Fibroblast of lung (primary cell): ENCODE measurements at regions not wholly inside any gene's neighbourhood (a gene's known extent, or its start where the extent isn't known, plus 50 kb on each side); places are given as distances from the start of the nearest gene placed in this dataset.

Experiments
- DNase-seq, 2 donors: peaks; one replicate each; pipeline versions ENCODE4 v3.0.0 to v3.0.0-alpha.2; 2010; ENCODE audit warnings: low read depth in 2 of 2
- H2AFZ ChIP-seq: 2 replicates; pipeline ENCODE4 v1.5.1; 2012; ENCODE audit warnings: low read length, control low read depth, inconsistent platforms
- H3K27ac ChIP-seq: 2 replicates; pipeline ENCODE4 v1.5.1; 2011; ENCODE audit warnings: low read length, control low read depth; ENCODE audit not compliant: insufficient read depth
- H3K27me3 ChIP-seq: 2 replicates; pipeline ENCODE4 v1.5.1; 2011; ENCODE audit warnings: mild to moderate bottlenecking, low read length; ENCODE audit not compliant: control insufficient read depth, insufficient read depth
- H3K36me3 ChIP-seq: 2 replicates; pipeline ENCODE4 v1.5.1; 2011; ENCODE audit warnings: low read length; ENCODE audit not compliant: control insufficient read depth, insufficient read depth
- H3K4me1 ChIP-seq: 2 replicates; pipeline ENCODE4 v1.5.1; 2011; ENCODE audit warnings: low read length; ENCODE audit not compliant: control insufficient read depth, insufficient read depth; ENCODE audit errors: extremely low read depth
- H3K4me2 ChIP-seq: 2 replicates; pipeline ENCODE4 v1.5.1; 2011; ENCODE audit warnings: low read length, control low read depth; ENCODE audit not compliant: insufficient read depth; ENCODE audit errors: extremely low read depth
- H3K4me3 ChIP-seq, 4 experiments: fragments of 200-600 bp in 1 of 4; sonication (generic) in 1 of 4; replicated peaks in 1 of 4; 2 replicates each; pipeline ENCODE4 v1.5.1; 2011 to 2016; ENCODE audit warnings: low read length in 4 of 4, low read depth in 3 of 4, mild to moderate bottlenecking in 3 of 4, control low read depth in 2 of 4, inconsistent platforms in 1 of 4, mixed read lengths in 1 of 4; ENCODE audit not compliant: insufficient read depth in 1 of 4; ENCODE audit errors: control extremely low read depth in 1 of 4
- H3K79me2 ChIP-seq: 2 replicates; pipeline ENCODE4 v1.5.1; 2012; ENCODE audit warnings: mild to moderate bottlenecking, low read length, inconsistent platforms; ENCODE audit not compliant: control insufficient read depth, insufficient read depth
- H3K9ac ChIP-seq: 2 replicates; pipeline ENCODE4 v1.5.1; 2011; ENCODE audit warnings: mild to moderate bottlenecking, low read length, control low read depth; ENCODE audit not compliant: insufficient read depth
- H3K9me3 ChIP-seq: 2 replicates; pipeline ENCODE4 v1.5.1; 2012; ENCODE audit warnings: low read depth, low read length; ENCODE audit not compliant: control insufficient read depth, insufficient read depth
- H4K20me1 ChIP-seq: 2 replicates; pipeline ENCODE4 v1.5.1; 2011; ENCODE audit warnings: low read length; ENCODE audit not compliant: control insufficient read depth, insufficient read depth; ENCODE audit errors: extremely low read depth
- EZH2 ChIP-seq: IDR thresholded peaks from 2 replicates; pipeline ENCODE4 v1.5.1; 2012; ENCODE audit warnings: low read length, control low read depth, mild to moderate bottlenecking; ENCODE audit errors: missing control alignments
- TF ChIP-seq, protein P1 (sequence below), 2 donors: IDR thresholded peaks in 1 of 2; conservative IDR thresholded peaks in 1 of 2; 1 replicate in 1 of 2; 2 replicates in 1 of 2; pipeline ENCODE4 v1.5.1; 2011 to 2012; ENCODE audit warnings: low read length in 2 of 2, control low read depth in 1 of 2, inconsistent platforms in 1 of 2, low read depth in 1 of 2, mild to moderate bottlenecking in 1 of 2

DNA sequence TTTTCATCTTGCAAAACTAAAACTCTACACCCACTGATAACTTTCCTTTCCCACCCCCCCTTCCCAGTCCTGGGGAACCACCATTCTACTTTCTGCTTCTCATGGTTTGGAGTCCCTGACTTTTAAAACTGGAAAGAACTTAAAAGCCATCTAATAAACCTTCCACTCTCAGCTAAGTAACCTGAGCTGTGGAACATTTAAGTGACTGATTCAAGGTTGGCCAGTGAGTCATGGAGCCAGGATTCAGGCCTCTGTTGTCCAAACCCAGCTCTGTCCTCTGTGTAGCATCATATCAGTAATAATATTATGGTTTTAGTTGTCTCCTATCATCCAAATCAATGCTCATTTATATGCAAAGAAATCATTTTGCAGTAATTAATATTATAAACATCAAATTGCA lies 176.0 kb upstream of the NT5E start:
- Histone ChIP-seq H3K79me2 (no peaks in the 10 kb centered on the region), H3K9me3 (no peaks in the 10 kb centered on the region), H3K4me2 (no peak overlapping the region), H2AFZ (no peak overlapping the region), H3K27me3 (no peaks in the 10 kb centered on the region), H4K20me1 (no peaks in the 10 kb centered on the region), H3K4me1 (no peaks in the 10 kb centered on the region), H3K36me3 (no peaks in the 10 kb centered on the region), H3K4me3 (no peak overlapping the region), H3K27ac (no peak overlapping the region), H3K9ac (no peak overlapping the region)
- TF ChIP-seq, protein P1, sequence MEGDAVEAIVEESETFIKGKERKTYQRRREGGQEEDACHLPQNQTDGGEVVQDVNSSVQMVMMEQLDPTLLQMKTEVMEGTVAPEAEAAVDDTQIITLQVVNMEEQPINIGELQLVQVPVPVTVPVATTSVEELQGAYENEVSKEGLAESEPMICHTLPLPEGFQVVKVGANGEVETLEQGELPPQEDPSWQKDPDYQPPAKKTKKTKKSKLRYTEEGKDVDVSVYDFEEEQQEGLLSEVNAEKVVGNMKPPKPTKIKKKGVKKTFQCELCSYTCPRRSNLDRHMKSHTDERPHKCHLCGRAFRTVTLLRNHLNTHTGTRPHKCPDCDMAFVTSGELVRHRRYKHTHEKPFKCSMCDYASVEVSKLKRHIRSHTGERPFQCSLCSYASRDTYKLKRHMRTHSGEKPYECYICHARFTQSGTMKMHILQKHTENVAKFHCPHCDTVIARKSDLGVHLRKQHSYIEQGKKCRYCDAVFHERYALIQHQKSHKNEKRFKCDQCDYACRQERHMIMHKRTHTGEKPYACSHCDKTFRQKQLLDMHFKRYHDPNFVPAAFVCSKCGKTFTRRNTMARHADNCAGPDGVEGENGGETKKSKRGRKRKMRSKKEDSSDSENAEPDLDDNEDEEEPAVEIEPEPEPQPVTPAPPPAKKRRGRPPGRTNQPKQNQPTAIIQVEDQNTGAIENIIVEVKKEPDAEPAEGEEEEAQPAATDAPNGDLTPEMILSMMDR (conservative IDR thresholded peaks at IDR 0.05 in 1 of 2, IDR thresholded peaks at IDR 0.05 in 1 of 2; ENCODE audit: low read depth in 1 of 2, low read length in 2 of 2): no peak
- no peak for TF ChIP-seq EZH2
- DNase-seq: no peak

DNA sequence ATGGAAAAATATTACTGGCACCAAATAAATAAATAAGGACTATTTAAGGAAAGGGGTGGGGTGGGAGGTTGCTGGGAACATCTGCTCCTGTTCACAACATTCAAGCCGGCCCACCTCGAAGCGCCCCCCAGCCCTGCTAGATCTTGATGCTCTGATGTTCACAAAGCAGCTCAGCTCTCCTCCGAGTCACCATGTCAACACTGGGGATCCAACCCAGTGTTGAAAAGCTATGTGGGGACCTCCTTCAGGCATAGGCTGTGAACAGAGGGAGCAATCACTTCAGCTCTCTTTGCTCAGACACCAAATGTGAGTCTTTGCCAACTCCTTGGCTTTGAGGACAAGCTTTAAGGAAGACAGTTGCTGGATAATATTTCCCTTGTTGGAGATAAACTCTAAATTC lies 176.8 kb upstream of the NT5E start:
- TF ChIP-seq, protein P1 (conservative IDR thresholded peaks at IDR 0.05 in 1 of 2, IDR thresholded peaks at IDR 0.05 in 1 of 2; ENCODE audit: low read depth in 1 of 2, low read length in 2 of 2): no peak
- no peak for TF ChIP-seq EZH2
- Histone ChIP-seq H4K20me1 (no peaks in the 10 kb centered on the region), H3K9ac (no peak overlapping the region), H3K4me2 (no peak overlapping the region), H3K27me3 (no peaks in the 10 kb centered on the region), H2AFZ (no peak overlapping the region), H3K79me2 (no peaks in the 10 kb centered on the region), H3K4me3 (no peak overlapping the region), H3K9me3 (no peaks in the 10 kb centered on the region), H3K36me3 (no peaks in the 10 kb centered on the region), H3K27ac (no peak overlapping the region), H3K4me1 (no peaks in the 10 kb centered on the region)
- DNase-seq: no peak

DNA sequence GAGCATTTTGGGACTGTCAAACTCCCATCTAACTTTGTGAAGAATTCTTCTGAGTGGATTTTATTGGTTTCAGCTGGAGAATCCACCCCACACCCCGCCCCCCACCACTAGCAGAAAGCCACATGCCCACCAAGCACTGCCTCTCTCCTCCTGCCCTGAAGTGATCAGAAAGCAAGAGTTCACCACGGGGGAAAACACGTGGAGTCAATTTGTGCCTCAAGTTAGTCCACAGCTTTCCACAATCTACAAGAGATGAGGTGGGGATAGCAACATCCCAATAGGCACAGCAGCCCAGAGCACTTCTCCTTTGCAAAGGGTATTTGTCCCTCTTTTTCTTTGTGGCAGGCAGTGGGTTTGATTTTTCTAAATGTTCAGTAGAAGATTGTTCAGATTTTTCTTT lies 177.3 kb upstream of the NT5E start:
- H3K9ac ChIP-seq: no peak overlapping the region
- no peak for TF ChIP-seq EZH2
- TF ChIP-seq, protein P1 (conservative IDR thresholded peaks at IDR 0.05 in 1 of 2, IDR thresholded peaks at IDR 0.05 in 1 of 2; ENCODE audit: low read depth in 1 of 2, low read length in 2 of 2): no peak

More for the DNA sequence above, 177.3 kb upstream of the NT5E start:
- no peaks in the 10 kb centered on the region for H3K9me3 ChIP-seq
- H3K27ac ChIP-seq: no peak overlapping the region
- no peak overlapping the region for H2AFZ ChIP-seq
- no peaks in the 10 kb centered on the region for H3K27me3 ChIP-seq
- no peaks in the 10 kb centered on the region for H3K79me2 ChIP-seq
- no peaks in the 10 kb centered on the region for H3K36me3 ChIP-seq
- no peak for DNase-seq
- no peaks in the 10 kb centered on the region for H4K20me1 ChIP-seq
- no peak overlapping the region for H3K4me2 ChIP-seq
- H3K4me1 ChIP-seq: no peaks in the 10 kb centered on the region
- H3K4me3 ChIP-seq: no peak overlapping the region
